H1 (cell line): ENCODE measurements at regions not wholly inside any gene's neighbourhood (a gene's known extent, or its start where the extent isn't known, plus 50 kb on each side); places are given as distances from the start of the nearest gene placed in this dataset.

Experiments
- CEBPB ChIP-seq: IDR thresholded peaks from 2 replicates; pipeline ENCODE4 v1.6.1; 2012; ENCODE audit warnings: low read depth, low read length
- CHD2 ChIP-seq: IDR thresholded peaks from 2 replicates; pipeline ENCODE4 v1.6.1; 2012; ENCODE audit warnings: low read length, improper control_type of control experiment
- CTCF ChIP-seq, 3 experiments: IDR thresholded peaks; 1 replicate in 2 of 3; 2 replicates in 1 of 3; pipeline versions ENCODE4 v1.5.1 to v1.6.1; 2011; ENCODE audit warnings: low read length in 3 of 3, mild to moderate bottlenecking in 3 of 3, inconsistent platforms in 2 of 3, low read depth in 1 of 3, moderate library complexity in 1 of 3; ENCODE audit not compliant: insufficient read depth in 1 of 3; ENCODE audit errors: control extremely low read depth in 1 of 3
- FOSL1 ChIP-seq: IDR thresholded peaks from 2 replicates; pipeline ENCODE4 v1.6.1; 2011; ENCODE audit warnings: mild to moderate bottlenecking, low read depth, low read length, moderate library complexity; ENCODE audit not compliant: insufficient read depth
- JUND ChIP-seq: IDR thresholded peaks from 2 replicates; pipeline ENCODE4 v1.6.1; 2011; ENCODE audit warnings: mild to moderate bottlenecking, improper control_type of control experiment, low read length
- MAX ChIP-seq: IDR thresholded peaks from 2 replicates; pipeline ENCODE4 v1.6.1; 2012; ENCODE audit warnings: inconsistent platforms
- USF2 ChIP-seq: IDR thresholded peaks from 2 replicates; pipeline ENCODE4 v1.6.1; 2011; ENCODE audit warnings: low read length, improper control_type of control experiment

- TF ChIP-seq CTCF (IDR thresholded peaks at IDR 0.05; ENCODE audit: control extremely low read depth in 1 of 3, insufficient read depth in 1 of 3, low read depth in 1 of 3, low read length in 3 of 3): no peak
- TF ChIP-seq USF2: no peak
- no peak for TF ChIP-seq JUND
- TF ChIP-seq MAX: no peak
- no peak for TF ChIP-seq FOSL1
- no peak for TF ChIP-seq CEBPB
- TF ChIP-seq CHD2: no peak
Observed at GRCh38 chr10:130519791-130520190, 383.6 kb downstream of the GLRX3 start.
